HCEC 1CT (cell line): ENCODE measurements at regions not wholly inside any gene's neighbourhood (a gene's known extent, or its start where the extent isn't known, plus 50 kb on each side); places are given as distances from the start of the nearest gene placed in this dataset.

Source experiments
- DNase-seq: peaks from one replicate; pipeline ENCODE4 v3.0.0-alpha.2; 2017

- peak; percentile 99 for DNase-seq
Measured at GRCh38 chr10:43888586-43888985, 239.9 kb upstream of the ZNF32 start.

DNA sequence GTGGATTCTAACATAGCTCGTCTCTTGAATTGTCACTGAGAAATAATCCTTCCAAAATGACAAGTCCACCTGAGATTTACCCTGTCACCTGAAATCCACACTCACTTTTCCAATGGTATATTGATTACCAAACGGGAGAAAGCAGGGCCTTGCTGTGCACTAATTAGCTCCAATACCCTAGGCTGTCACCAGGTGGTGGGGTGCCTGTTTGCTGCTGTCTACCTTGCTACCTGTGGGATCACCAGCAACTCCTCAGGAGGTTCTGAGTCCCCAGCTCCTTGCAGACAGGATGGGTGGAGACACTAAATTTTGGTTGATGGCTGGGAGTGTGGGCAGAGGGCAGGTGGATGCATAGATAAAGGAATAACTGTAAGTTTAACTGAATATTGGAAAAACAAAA is 237.2 kb upstream of the ZNF32 start:
- no peak for DNase-seq

DNA sequence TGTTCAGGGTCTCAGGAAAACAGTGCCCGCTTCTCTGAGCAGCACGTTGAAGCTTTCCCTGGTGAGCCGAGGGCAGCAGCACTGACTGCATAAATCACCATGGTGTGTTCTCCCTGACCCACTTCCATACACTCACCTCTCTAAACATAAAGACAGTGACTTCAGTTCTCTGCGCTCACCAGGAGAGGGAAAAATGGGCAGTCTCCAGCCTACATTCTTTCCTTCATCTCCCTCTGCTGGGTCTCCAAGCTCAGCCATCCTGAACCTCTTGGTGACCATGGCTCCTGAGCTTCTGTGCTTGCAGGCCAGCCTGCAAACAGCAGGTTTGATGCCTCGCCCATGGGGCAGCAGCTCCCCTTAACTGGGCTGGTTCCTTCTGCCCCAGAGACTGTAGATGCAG is 236.6 kb upstream of the ZNF32 start:
- DNase-seq = no peak

DNA sequence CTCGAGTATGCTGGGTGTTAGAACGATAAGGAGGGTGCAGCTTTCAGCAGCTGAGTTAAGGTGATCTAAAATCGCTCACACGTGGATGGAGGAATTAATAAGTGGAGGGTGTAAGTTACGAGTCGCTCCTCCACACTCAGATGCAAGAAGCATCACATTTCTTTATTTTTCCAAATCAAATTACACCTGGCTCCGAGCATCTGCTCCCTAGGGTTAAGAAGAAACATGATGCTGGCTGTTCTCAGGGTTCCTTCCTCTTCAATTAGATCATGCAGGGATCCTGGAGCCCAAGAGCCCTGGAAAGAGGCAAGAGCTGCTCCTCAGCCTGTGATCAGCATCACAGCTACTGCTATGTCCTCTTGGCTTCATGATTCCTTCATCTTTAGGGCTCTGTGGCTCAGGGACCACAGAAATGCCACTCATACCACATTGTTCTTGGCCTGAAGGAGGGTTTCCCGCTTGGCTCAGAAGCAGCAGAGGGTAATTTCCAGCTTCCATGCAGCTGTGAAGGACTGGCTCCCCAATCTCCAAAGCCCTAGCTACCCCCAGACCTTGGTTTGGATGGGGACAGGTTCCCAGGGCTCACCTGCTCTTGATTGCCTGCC is 235.9 kb upstream of the ZNF32 start:
- DNase-seq = no peak

DNA sequence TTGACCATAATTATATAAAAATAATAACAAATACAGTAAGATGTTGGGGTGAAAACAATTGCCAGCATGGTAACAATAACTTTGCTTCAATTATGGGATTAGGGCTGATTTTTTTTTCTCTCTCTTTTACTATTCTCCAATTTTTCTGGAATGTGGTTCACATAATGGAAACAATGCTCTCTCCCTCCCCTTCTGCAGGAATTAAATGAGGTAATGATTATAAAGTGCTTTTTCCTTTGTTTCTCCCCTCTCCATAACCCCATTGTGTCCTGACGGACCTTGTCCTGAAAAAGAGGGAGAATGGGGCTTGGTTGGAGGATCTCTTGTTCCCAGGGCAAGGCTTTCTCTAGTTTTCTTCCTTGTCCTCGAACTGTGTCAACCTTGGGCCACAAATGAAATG is 234.0 kb upstream of the ZNF32 start:
- DNase-seq = no peak

- DNase-seq = no peak
Measured at GRCh38 chr10:43881657-43882056, 233.0 kb upstream of the ZNF32 start.

- no peak for DNase-seq
Measured at GRCh38 chr10:43880160-43880559, 231.5 kb upstream of the ZNF32 start.

- DNase-seq = no peak
Measured at GRCh38 chr10:43879742-43880141, 231.1 kb upstream of the ZNF32 start.

DNA sequence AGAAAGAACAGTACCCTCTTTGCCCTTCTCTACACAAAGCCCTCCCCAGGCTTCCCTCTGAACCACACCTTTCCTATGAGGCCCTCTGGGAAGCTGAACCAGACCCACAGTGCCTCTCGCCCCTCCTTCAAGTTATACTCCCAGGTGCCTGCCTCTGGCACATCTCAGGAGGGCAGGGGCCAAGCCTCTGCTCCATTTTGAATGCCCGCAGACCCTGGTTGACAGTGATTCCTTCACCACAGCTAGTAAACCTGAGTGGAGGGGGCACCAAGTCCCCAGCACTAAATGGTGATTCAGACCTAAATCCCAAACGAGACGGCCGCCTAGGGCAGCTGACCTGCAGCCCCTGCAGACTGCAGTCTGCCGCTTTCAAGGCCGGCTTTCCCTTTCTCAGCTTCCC is 230.5 kb upstream of the ZNF32 start:
- no peak for DNase-seq

DNA sequence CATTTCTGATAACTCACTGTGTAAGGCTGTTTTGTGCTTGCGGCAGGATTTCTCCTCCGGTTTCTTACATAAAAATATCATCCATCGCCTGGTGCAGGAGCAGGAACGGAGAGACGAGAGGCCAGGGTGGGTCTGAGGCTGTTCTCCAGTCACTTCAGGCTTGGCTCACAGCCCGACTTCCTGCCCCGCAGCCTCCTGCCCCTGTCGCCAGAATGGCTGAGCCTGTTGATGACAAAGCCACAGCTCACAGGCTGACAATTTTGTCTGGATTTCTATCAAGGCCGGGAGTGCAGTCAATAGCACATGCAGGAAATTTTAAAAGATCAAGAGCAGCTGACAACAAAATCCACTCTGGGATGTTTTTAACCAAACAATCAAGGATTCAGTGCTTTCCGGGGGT is 229.7 kb upstream of the ZNF32 start:
- no peak for DNase-seq

- DNase-seq = no peak
Measured at GRCh38 chr10:43876976-43877375, 228.3 kb upstream of the ZNF32 start.

DNA sequence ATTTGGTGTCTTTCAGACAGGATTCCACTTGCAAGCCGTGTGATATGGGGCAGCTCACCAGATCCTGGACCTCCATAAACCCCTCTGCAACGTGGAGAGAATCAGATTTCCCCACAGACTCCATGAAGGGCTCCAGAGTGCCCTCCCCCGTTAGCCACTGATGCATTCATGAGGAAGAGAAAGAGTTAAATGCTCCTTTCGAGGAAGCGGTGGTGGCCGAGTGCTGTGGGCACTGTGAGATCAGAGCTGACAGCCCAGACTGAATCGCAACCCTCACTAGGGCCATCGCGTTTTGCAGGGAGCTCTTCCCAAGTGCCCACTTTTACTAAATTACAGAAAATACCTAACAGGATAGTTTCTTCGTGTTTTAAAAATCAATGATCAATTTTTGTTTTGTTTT is 226.3 kb upstream of the ZNF32 start:
- no peak for DNase-seq

- no peak for DNase-seq
Measured at GRCh38 chr10:43873717-43874116, 225.0 kb upstream of the ZNF32 start.

DNA sequence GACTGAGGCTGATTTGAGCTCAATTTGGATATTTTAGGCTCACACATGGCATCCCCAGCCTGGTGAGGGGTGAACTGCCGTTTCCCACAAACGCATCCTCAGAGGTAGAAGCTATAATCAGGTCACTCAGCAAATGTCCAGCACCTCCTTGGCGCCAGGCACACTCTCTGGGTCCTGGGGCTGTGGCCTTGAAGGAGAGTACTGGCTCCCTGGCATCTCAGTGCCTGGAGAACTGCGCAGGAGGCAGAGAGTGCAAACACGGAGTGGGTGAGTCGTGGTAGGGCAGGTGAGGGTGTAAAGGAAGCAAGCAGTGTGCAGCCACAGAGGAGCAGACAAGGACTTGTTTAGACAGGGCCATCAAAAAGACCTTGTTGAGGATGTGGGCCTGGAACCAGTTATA is 224.0 kb upstream of the ZNF32 start:
- DNase-seq = no peak

DNA sequence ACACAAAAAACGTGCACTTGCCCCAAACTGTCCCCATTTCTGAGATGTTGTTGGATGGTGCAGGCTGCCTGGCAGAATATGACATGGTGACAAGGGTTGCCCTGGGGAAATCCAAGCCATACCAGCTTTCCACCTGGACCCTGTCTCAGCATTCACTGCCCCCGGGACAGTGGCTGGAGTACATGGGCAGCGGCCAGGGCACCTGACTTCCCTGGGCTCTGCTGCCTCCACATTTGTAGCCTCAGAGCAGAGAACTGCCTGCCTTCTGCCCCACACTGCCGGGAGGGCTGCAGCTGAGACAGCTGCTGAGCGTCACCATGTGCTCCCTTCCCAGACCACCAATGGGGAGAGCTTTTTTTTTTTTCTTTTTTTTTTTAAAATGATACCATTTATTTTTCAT is 222.9 kb upstream of the ZNF32 start:
- no peak for DNase-seq

DNA sequence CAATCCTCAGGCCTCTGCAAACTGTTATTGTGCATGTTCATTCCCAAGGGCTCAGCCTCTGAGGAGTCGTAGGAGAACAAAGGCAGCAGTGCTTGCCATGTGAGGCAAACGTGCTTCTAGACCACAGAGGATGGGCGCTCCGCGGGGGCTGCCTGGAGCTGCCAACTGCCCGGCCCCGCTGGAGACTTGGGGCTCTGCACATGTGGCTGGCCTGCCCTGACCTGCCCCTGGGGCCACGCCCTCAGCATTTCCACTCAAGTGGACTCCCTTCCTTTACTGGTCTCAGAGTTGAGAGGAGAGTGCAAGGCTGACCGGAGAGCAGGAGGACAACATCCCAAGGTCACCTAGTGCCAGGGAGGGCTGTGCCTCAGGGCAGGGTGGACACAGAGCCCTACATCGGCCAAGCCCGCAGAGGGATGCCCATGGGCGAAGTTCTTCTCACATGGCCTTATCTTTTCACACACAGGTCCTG is 222.3 kb upstream of the ZNF32 start:
- DNase-seq = no peak

- DNase-seq = no peak
Measured at GRCh38 chr10:43869669-43870322, 221.1 kb upstream of the ZNF32 start.

DNA sequence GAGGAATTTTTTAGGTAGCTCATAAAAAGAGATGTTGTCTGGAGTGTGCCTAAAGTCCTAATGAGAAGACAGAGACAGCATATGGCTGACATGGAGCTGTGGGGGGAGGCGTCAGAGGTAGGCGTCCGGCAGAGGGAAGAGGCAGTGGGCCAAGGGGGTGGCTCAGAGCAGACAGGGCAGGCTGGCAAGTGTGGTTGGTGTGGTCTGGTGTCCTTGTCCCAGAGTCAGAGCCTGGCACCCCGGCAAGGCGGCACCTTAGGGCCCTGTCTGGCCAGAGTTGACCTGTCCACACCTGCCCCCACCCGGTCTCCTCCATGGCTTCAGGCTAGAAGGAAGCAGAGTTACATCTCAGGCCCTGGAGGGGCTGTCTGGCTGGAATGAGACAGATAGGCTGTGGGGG is 220.3 kb upstream of the ZNF32 start:
- no peak for DNase-seq

GRCh38 chr10:43867667-43868565 is 219.2 kb upstream of the ZNF32 start:
- DNase-seq = peak; percentile 96

- no peak for DNase-seq
Measured at GRCh38 chr10:43867113-43867512, 218.4 kb upstream of the ZNF32 start.

DNA sequence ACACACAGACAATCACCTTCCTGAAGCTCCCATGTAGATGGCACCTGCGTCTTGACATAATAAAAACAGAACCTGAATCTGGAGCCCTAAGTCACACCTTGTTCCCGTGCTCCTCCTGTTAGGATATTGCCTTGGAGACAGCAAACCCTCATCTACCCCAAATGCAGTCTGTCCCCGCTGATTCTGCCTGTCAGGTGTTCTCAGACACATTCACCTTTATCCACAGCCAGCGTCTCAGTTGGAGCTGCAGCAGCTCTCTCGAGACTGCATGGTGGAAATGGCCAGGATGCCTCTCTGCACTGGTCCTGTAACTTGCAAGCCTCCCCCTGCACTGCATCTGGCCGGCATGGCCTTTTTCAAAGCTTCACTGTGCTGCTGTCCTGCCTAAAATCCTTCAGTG is 218.0 kb upstream of the ZNF32 start:
- no peak for DNase-seq

GRCh38 chr10:43865265-43866135 is 216.8 kb upstream of the ZNF32 start:
- no peak for DNase-seq

- DNase-seq = no peak
Measured at GRCh38 chr10:43864656-43865055, 216.0 kb upstream of the ZNF32 start.
